GM12878 (cell line): ENCODE measurements at regions not wholly inside any gene's neighbourhood (a gene's known extent, or its start where the extent isn't known, plus 50 kb on each side); places are given as distances from the start of the nearest gene placed in this dataset.

Experiments
- ATAC-seq: fragments of 200-7000 bp; cut with Tn5 transposase; 3 replicates; pipeline ENCODE4 v1.9.1; 2020; ENCODE audit warnings: mild to moderate bottlenecking, moderate library complexity
- BruUV-seq: library from RNA; stranded (reverse); fragments of 400-500 nt; replicated peaks from 2 replicates; lab custom pipeline; 2021; lab: Mats Ljungman, UMichigan
- CTCF ChIA-PET: fragments of 300-600 bp; sonication (Branson Sonifier 250); formaldehyde crosslinking; extraction: SDS; loops from one replicate; lab custom pipeline; 2021; ENCODE audit warnings: inconsistent platforms; lab: Yijun Ruan, JAX
- POLR2A ChIA-PET: fragments of 350-600 bp; formaldehyde crosslinking; extraction: SDS; loops from one replicate; lab custom pipeline; 2021; ENCODE audit warnings: inconsistent platforms; lab: Charles Lee
- RAD21 ChIA-PET: fragments of 300-600 bp; sonication (Branson Sonifier 250); formaldehyde crosslinking; loops from one replicate; lab custom pipeline; 2023; ENCODE audit warnings: antibody characterized with exemption; ENCODE audit not compliant: unreplicated experiment; lab: Charles Lee
- SMC1A ChIA-PET: fragments of 300-600 bp; sonication (Branson Sonifier 250); formaldehyde crosslinking; loops from one replicate; lab custom pipeline; 2023; ENCODE audit not compliant: unreplicated experiment, uncharacterized antibody; lab: Charles Lee
- DNase-seq: peaks from one replicate; pipeline ENCODE4 v3.0.0-alpha.2; 2011; ENCODE audit warnings: low read depth, low spot score
- FAIRE-seq: peaks from 3 replicates; lab custom pipeline; 2011; peaks lifted over from hg19 to GRCh38; lab: Jason Lieb, UNC
- H2AFZ ChIP-seq: 2 replicates; pipeline ENCODE4 v1.6.0; 2011; ENCODE audit warnings: low read depth, low read length, control low read depth; ENCODE audit not compliant: control insufficient read depth
- H3K27ac ChIP-seq: 2 replicates; pipeline ENCODE4 v1.5.1; 2011; ENCODE audit warnings: control low read depth; ENCODE audit not compliant: control insufficient read depth, insufficient read depth
- H3K27me3 ChIP-seq, 2 experiments: replicated peaks in 1 of 2; 2 replicates each; pipeline versions ENCODE4 v1.6.0 to v1.6.1; 2011; ENCODE audit warnings: low read length in 1 of 2; ENCODE audit not compliant: control insufficient read depth in 2 of 2, insufficient read depth in 2 of 2
- H3K36me3 ChIP-seq, 2 experiments: 2 replicates each; pipeline ENCODE4 v1.5.1; 2011; ENCODE audit warnings: low read length in 1 of 2; ENCODE audit not compliant: control insufficient read depth in 2 of 2, insufficient read depth in 2 of 2
- H3K4me1 ChIP-seq: 2 replicates; pipeline ENCODE4 v1.6.1; 2011; ENCODE audit warnings: mild to moderate bottlenecking, low read length, moderate library complexity, mixed read lengths; ENCODE audit not compliant: control insufficient read depth, insufficient read depth
- H3K4me2 ChIP-seq: 2 replicates; pipeline ENCODE4 v1.6.0; 2011; ENCODE audit warnings: control low read depth; ENCODE audit not compliant: control insufficient read depth, insufficient read depth
- H3K4me3 ChIP-seq: fragments of 200-600 bp; sonication (generic); 2 replicates; pipeline ENCODE4 v1.5.1; 2016
- H3K79me2 ChIP-seq: 2 replicates; pipeline ENCODE4 v1.6.0; 2011; ENCODE audit warnings: low read length; ENCODE audit not compliant: control insufficient read depth, insufficient read depth
- H3K9ac ChIP-seq: 2 replicates; pipeline ENCODE4 v1.8.0; 2011; ENCODE audit warnings: low read length, control low read depth, mixed read lengths; ENCODE audit not compliant: control insufficient read depth, insufficient read depth
- H3K9me3 ChIP-seq: replicated peaks from 3 replicates; pipeline ENCODE4 v1.5.1; 2011; ENCODE audit warnings: mild to moderate bottlenecking, low read length; ENCODE audit not compliant: control insufficient read depth, insufficient read depth
- H4K20me1 ChIP-seq: 2 replicates; pipeline ENCODE4 v1.6.0; 2011; ENCODE audit not compliant: control insufficient read depth, insufficient read depth
- BHLHE40 ChIP-seq, 2 experiments: fragments of 450-650 bp in 1 of 2; IDR thresholded peaks; 2 replicates each; pipeline ENCODE4 v1.6.1; 2011 to 2017; ENCODE audit warnings: low read depth in 2 of 2, borderline replicate concordance in 1 of 2, improper control_type of control experiment in 1 of 2, low read length in 1 of 2, mild to moderate bottlenecking in 1 of 2
- CEBPZ ChIP-seq: fragments of 150-350 bp; IDR thresholded peaks from 2 replicates; pipeline ENCODE4 v1.6.1; 2016; ENCODE audit warnings: low read depth, low read length
- ETV6 ChIP-seq, 2 experiments: fragments of 450-650 bp in 1 of 2; IDR thresholded peaks in 1 of 2; conservative IDR thresholded peaks in 1 of 2; 2 replicates each; pipeline ENCODE4 v1.6.1; 2014; ENCODE audit warnings: antibody characterized with exemption in 1 of 2, borderline replicate concordance in 1 of 2, low read depth in 1 of 2, mild to moderate bottlenecking in 1 of 2, moderate library complexity in 1 of 2
- KLF5 ChIP-seq: fragments of 450-650 bp; IDR thresholded peaks from 2 replicates; pipeline ENCODE4 v1.6.1; 2014; ENCODE audit warnings: mild to moderate bottlenecking; ENCODE audit not compliant: partially characterized antibody
- RUNX3 ChIP-seq: IDR thresholded peaks from 2 replicates; pipeline ENCODE4 v1.6.1; 2012; ENCODE audit warnings: low read length, inconsistent platforms
- SUPT20H ChIP-seq: IDR thresholded peaks from 2 replicates; pipeline ENCODE4 v1.6.1; 2011; ENCODE audit warnings: low read depth, mild to moderate bottlenecking, low read length, moderate library complexity, borderline replicate concordance; ENCODE audit not compliant: control insufficient read depth
- TCF7 ChIP-seq: IDR thresholded peaks from 2 replicates; pipeline ENCODE4 v1.6.1; 2014; ENCODE audit warnings: antibody characterized with exemption, borderline replicate concordance
- WGBS: methylation state at CpG from one replicate; pipeline ENCODE4 v1.1.6; 2016; ENCODE audit warnings: low lambda C conversion rate; ENCODE audit not compliant: insufficient replicate concordance, insufficient coverage; ENCODE audit errors: missing lambda C conversion rate; 5-methylcytosine and 5-hydroxymethylcytosine counted together
- in situ Hi-C: fragments of 300-500 bp; cut with MboI; formaldehyde crosslinking; loops from 9 replicates; pipeline ENCODE4 v1.14.3; 2018; ENCODE audit warnings: mixed read lengths
- intact Hi-C: fragments of 100-400 bp; cut with micrococcal nuclease; formaldehyde crosslinking; loops from one replicate; pipeline ENCODE4 v1.14.2; 2022; ENCODE audit not compliant: unreplicated experiment

- TF ChIP-seq TCF7 (peak; percentile 72; the same call in 1 of the 2 replicates), CEBPZ (no peak), BHLHE40 (IDR thresholded peaks at IDR 0.05; ENCODE audit: borderline replicate concordance in 1 of 2, low read depth in 2 of 2, low read length in 1 of 2) (no peak), ETV6 (conservative IDR thresholded peaks at IDR 0.05 in 1 of 2, IDR thresholded peaks at IDR 0.05 in 1 of 2; ENCODE audit: borderline replicate concordance in 1 of 2, low read depth in 1 of 2) (peak in 1 of 2 experiments; percentile 29; a peak in 1 of 4 replicates), KLF5 (no peak), RUNX3 (peak; percentile 52), SUPT20H (no peak)
- TF ChIP-seq, all 136 proteins: peak for 3
- H3K27ac ChIP-seq: no peak overlapping the region
- peaks cover 1% of the 10 kb centered on the region; the same call in 2 of the 3 replicates for H3K9me3 ChIP-seq
- ChIA-PET POLR2A (no interaction called here), SMC1A (no interaction called here), CTCF (no interaction called here), RAD21 (no interaction called here)
- H3K4me3 ChIP-seq: no peak overlapping the region
- ATAC-seq (no peak), DNase-seq (no peak), FAIRE-seq (no peak)
- in situ Hi-C loops (loop anchor here (10.0 kb wide), 1 partner anchor 765 kb away; no protein-coding TSS in a partner anchor), intact Hi-C loops (no loop called here)
- no peaks in the 10 kb centered on the region for H3K36me3 ChIP-seq
- H3K4me1 ChIP-seq: no peaks in the 10 kb centered on the region
- H3K4me2 ChIP-seq: no peak overlapping the region
- WGBS: 44% methylated on average over 2 of the region's 2 CpGs
- no peaks in the 10 kb centered on the region for H3K27me3 ChIP-seq
- no peaks in the 10 kb centered on the region for H3K79me2 ChIP-seq
- H4K20me1 ChIP-seq: no peaks in the 10 kb centered on the region
- no peak overlapping the region for H3K9ac ChIP-seq
- no peak overlapping the region for H2AFZ ChIP-seq
- BruUV-seq: no TSS peak
Observed at GRCh38 chr1:181949500-181949899, 112.0 kb downstream of the ZNF648 start.
